MM.1S (cell line): ENCODE measurements at regions not wholly inside any gene's neighbourhood (a gene's known extent, or its start where the extent isn't known, plus 50 kb on each side); places are given as distances from the start of the nearest gene placed in this dataset.

ENCODE experiments used
- DNase-seq: peaks from one replicate; pipeline ENCODE4 v3.0.0-alpha.2; 2015
- H2AFZ ChIP-seq: fragments of 300-600 bp; sonication (generic); 2 replicates; pipeline ENCODE4 v1.6.0; 2016; ENCODE audit warnings: antibody characterized with exemption, low read length
- H3F3A ChIP-seq: fragments of 300-600 bp; sonication (generic); 2 replicates; pipeline ENCODE4 v1.6.1; 2016; ENCODE audit warnings: mild to moderate bottlenecking, antibody characterized with exemption, low read length, moderate library complexity, mixed read lengths; ENCODE audit not compliant: insufficient read depth
- H3K27ac ChIP-seq: fragments of 300-600 bp; sonication (generic); 2 replicates; pipeline ENCODE4 v1.5.1; 2016; ENCODE audit warnings: mild to moderate bottlenecking, low read length
- H3K27me3 ChIP-seq: fragments of 300-600 bp; sonication (generic); replicated peaks from 2 replicates; pipeline ENCODE4 v1.6.0; 2016; ENCODE audit warnings: low read length; ENCODE audit not compliant: insufficient read depth
- H3K36me3 ChIP-seq: fragments of 300-600 bp; sonication (generic); replicated peaks from 2 replicates; pipeline ENCODE4 v1.6.1; 2016; ENCODE audit warnings: mild to moderate bottlenecking, low read length, mixed read lengths; ENCODE audit not compliant: insufficient read depth
- H3K4me1 ChIP-seq: fragments of 300-600 bp; sonication (generic); 2 replicates; pipeline ENCODE4 v1.6.1; 2016; ENCODE audit warnings: low read length, mixed read lengths
- H3K4me2 ChIP-seq: fragments of 300-600 bp; sonication (generic); 2 replicates; pipeline ENCODE4 v1.6.0; 2016; ENCODE audit warnings: low read depth, low read length
- H3K4me3 ChIP-seq: fragments of 300-600 bp; sonication (generic); 2 replicates; pipeline ENCODE4 v1.5.1; 2016; ENCODE audit warnings: low read length, mixed read lengths
- H3K79me2 ChIP-seq: fragments of 300-600 bp; sonication (generic); 2 replicates; pipeline ENCODE4 v1.6.1; 2016; ENCODE audit warnings: mixed run types, low read length, mixed read lengths
- H3K9ac ChIP-seq: fragments of 300-600 bp; sonication (generic); 2 replicates; pipeline ENCODE4 v1.6.1; 2016; ENCODE audit warnings: low read length, mixed read lengths
- H3K9me2 ChIP-seq: fragments of 300-600 bp; sonication (generic); replicated peaks from 2 replicates; pipeline ENCODE4 v1.6.1; 2016; ENCODE audit warnings: mild to moderate bottlenecking, low read length, mixed read lengths; ENCODE audit not compliant: insufficient read depth
- H3K9me3 ChIP-seq: fragments of 300-600 bp; sonication (generic); replicated peaks from 2 replicates; pipeline ENCODE4 v1.6.1; 2016; ENCODE audit warnings: mild to moderate bottlenecking, low read length, mixed read lengths; ENCODE audit not compliant: insufficient read depth
- H4K20me1 ChIP-seq: fragments of 300-600 bp; sonication (generic); 2 replicates; pipeline ENCODE4 v1.6.1; 2016; ENCODE audit warnings: mild to moderate bottlenecking, low read length, moderate library complexity, mixed read lengths; ENCODE audit not compliant: insufficient read depth
- EZH2 ChIP-seq: fragments of 300-600 bp; sonication (generic); optimal IDR thresholded peaks from 2 replicates; pipeline ENCODE3; 2017; ENCODE audit warnings: low read depth, mild to moderate bottlenecking, antibody characterized with exemption, low read length, mixed read lengths
- EZH2phosphoT487 ChIP-seq: fragments of 300-600 bp; sonication (generic); IDR thresholded peaks from 2 replicates; pipeline ENCODE4 v1.6.1; 2018; ENCODE audit warnings: antibody characterized with exemption, low read length
- TF ChIP-seq, protein P1 (sequence below): fragments of 300-600 bp; sonication (generic); IDR thresholded peaks from 2 replicates; pipeline ENCODE4 v1.5.1; 2016; ENCODE audit warnings: antibody characterized with exemption, low read length, mixed read lengths

- Histone ChIP-seq H3K4me3 (no peak overlapping the region), H2AFZ (no peak overlapping the region), H3K9ac (no peak overlapping the region), H4K20me1 (no peaks in the 10 kb centered on the region), H3K9me3 (no peaks in the 10 kb centered on the region), H3K4me1 (no peaks in the 10 kb centered on the region), H3K9me2 (no peaks in the 10 kb centered on the region), H3F3A (no peaks in the 10 kb centered on the region), H3K79me2 (no peaks in the 10 kb centered on the region), H3K27ac (no peak overlapping the region), H3K36me3 (no peaks in the 10 kb centered on the region), H3K27me3 (no peaks in the 10 kb centered on the region), H3K4me2 (no peak overlapping the region)
- no peak for DNase-seq
- TF ChIP-seq, protein P1, sequence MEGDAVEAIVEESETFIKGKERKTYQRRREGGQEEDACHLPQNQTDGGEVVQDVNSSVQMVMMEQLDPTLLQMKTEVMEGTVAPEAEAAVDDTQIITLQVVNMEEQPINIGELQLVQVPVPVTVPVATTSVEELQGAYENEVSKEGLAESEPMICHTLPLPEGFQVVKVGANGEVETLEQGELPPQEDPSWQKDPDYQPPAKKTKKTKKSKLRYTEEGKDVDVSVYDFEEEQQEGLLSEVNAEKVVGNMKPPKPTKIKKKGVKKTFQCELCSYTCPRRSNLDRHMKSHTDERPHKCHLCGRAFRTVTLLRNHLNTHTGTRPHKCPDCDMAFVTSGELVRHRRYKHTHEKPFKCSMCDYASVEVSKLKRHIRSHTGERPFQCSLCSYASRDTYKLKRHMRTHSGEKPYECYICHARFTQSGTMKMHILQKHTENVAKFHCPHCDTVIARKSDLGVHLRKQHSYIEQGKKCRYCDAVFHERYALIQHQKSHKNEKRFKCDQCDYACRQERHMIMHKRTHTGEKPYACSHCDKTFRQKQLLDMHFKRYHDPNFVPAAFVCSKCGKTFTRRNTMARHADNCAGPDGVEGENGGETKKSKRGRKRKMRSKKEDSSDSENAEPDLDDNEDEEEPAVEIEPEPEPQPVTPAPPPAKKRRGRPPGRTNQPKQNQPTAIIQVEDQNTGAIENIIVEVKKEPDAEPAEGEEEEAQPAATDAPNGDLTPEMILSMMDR = no peak
- TF ChIP-seq EZH2 (no peak), EZH2phosphoT487 (no peak)
These were observed 399.1 kb downstream of the BTBD3 start for GRCh38 chr20:12316794-12317193.

GRCh38 chr20:12317433-12317832 is 399.7 kb downstream of the BTBD3 start:
- Histone ChIP-seq H3K36me3 (no peaks in the 10 kb centered on the region), H3K4me2 (no peak overlapping the region), H4K20me1 (no peaks in the 10 kb centered on the region), H3K4me1 (no peaks in the 10 kb centered on the region), H3K9me3 (no peaks in the 10 kb centered on the region), H2AFZ (no peak overlapping the region), H3K4me3 (no peak overlapping the region), H3K9me2 (no peaks in the 10 kb centered on the region), H3K27me3 (no peaks in the 10 kb centered on the region), H3K27ac (no peak overlapping the region), H3K79me2 (no peaks in the 10 kb centered on the region), H3F3A (no peaks in the 10 kb centered on the region), H3K9ac (no peak overlapping the region)
- TF ChIP-seq EZH2phosphoT487 (no peak), EZH2 (no peak)
- TF ChIP-seq, protein P1 = no peak
- no peak for DNase-seq

DNA sequence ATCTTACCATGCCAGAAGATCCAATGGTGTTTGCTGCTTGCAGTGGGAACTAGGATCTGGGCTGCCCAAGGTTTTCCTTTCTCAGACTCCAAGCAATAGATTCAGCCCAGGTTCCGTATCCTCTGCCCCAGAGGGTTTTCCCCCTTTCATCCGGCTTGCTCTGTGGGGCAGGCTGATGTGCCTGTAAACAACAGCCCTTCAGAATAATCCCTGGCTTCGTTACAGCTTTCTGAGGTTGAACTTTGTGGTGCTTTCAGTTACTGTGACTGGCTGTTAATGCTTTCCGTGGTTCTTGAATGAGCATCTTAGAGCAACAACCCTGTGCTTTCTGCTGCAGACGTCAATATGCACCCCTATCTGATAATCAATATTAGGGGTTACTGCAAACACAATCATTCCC is 400.4 kb downstream of the BTBD3 start:
- Histone ChIP-seq H3K4me1 (no peaks in the 10 kb centered on the region), H3K9me2 (no peaks in the 10 kb centered on the region), H3K36me3 (no peaks in the 10 kb centered on the region), H4K20me1 (no peaks in the 10 kb centered on the region), H3F3A (no peaks in the 10 kb centered on the region), H3K9me3 (no peaks in the 10 kb centered on the region), H3K4me2 (no peak overlapping the region), H3K4me3 (no peak overlapping the region), H3K27ac (no peak overlapping the region), H2AFZ (no peak overlapping the region), H3K79me2 (no peaks in the 10 kb centered on the region), H3K9ac (no peak overlapping the region), H3K27me3 (no peaks in the 10 kb centered on the region)
- TF ChIP-seq EZH2phosphoT487 = no peak
- TF ChIP-seq, protein P1 = no peak
- no peak for TF ChIP-seq EZH2
- no peak for DNase-seq

DNA sequence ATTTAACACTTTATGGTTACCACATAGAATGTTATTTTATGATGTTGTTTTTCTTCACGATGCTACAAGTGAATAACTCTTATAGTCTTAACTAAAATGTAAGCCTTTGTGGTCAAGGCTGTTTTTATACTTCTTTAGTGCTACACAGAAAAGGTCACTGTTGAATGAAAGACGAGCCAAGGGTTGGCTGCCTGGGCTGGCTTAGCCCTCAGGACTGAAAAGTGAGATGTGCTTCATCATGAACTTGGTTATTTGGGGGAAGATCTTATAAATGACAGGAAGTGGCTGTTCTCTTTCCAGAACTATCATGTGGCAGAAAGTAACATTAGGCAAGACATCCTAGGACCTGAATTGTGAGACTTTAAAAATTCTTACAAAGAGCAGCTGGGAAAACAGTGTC is 404.0 kb downstream of the BTBD3 start:
- no peaks in the 10 kb centered on the region for H3K36me3 ChIP-seq
- TF ChIP-seq EZH2 (no peak), EZH2phosphoT487 (no peak)
- TF ChIP-seq, protein P1 = no peak
- DNase-seq = no peak
- no peaks in the 10 kb centered on the region for H3K79me2 ChIP-seq
- no peaks in the 10 kb centered on the region for H3F3A ChIP-seq
- no peak overlapping the region for H2AFZ ChIP-seq
- no peaks in the 10 kb centered on the region for H3K9me2 ChIP-seq
- H3K9ac ChIP-seq = no peak overlapping the region
- H3K27me3 ChIP-seq = no peaks in the 10 kb centered on the region
- H3K4me2 ChIP-seq = no peak overlapping the region
- no peaks in the 10 kb centered on the region for H3K9me3 ChIP-seq
- no peaks in the 10 kb centered on the region for H4K20me1 ChIP-seq
- no peak overlapping the region for H3K4me3 ChIP-seq
- no peaks in the 10 kb centered on the region for H3K4me1 ChIP-seq
- no peak overlapping the region for H3K27ac ChIP-seq
